ENCODE measurements at regions not wholly inside any gene's neighbourhood (a gene's known extent, or its start where the extent isn't known, plus 50 kb on each side); places are given as distances from the start of the nearest gene placed in this dataset.

DNA sequence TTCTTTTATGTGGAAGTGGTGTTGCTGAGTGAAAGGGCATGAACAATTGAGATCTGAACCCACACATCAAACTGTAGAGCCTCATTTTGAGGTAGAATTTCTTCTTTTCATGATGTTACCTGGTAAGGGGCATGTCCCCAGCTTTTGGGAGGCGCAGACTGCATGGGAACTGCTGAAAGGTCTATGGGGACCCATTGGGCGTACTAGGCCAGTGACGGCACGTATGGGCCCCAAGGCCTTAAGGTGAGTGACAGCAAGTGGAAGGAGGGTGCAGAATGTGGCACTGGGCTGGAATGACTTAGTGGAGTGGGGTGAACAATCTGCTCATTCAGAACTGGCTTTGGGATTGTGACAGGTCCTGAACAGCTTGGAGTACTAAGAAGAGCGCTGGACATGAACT is 123.6 kb upstream of the RGMA start:
- TF ChIP-seq, protein P1, sequence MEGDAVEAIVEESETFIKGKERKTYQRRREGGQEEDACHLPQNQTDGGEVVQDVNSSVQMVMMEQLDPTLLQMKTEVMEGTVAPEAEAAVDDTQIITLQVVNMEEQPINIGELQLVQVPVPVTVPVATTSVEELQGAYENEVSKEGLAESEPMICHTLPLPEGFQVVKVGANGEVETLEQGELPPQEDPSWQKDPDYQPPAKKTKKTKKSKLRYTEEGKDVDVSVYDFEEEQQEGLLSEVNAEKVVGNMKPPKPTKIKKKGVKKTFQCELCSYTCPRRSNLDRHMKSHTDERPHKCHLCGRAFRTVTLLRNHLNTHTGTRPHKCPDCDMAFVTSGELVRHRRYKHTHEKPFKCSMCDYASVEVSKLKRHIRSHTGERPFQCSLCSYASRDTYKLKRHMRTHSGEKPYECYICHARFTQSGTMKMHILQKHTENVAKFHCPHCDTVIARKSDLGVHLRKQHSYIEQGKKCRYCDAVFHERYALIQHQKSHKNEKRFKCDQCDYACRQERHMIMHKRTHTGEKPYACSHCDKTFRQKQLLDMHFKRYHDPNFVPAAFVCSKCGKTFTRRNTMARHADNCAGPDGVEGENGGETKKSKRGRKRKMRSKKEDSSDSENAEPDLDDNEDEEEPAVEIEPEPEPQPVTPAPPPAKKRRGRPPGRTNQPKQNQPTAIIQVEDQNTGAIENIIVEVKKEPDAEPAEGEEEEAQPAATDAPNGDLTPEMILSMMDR (IDR thresholded peaks at IDR 0.05 in 2 of 3, conservative IDR thresholded peaks at IDR 0.05 in 1 of 3; ENCODE audit: borderline replicate concordance in 1 of 3, insufficient read depth in 1 of 3, low read depth in 2 of 3, low read length in 2 of 3) = no peak
- TF ChIP-seq, protein P2, sequence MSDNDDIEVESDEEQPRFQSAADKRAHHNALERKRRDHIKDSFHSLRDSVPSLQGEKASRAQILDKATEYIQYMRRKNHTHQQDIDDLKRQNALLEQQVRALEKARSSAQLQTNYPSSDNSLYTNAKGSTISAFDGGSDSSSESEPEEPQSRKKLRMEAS (IDR thresholded peaks at IDR 0.05) = no peak
- TF ChIP-seq POLR2AphosphoS5 (IDR thresholded peaks at IDR 0.05; ENCODE audit: low read depth, low read length) = no peak
- TF ChIP-seq, protein P3, sequence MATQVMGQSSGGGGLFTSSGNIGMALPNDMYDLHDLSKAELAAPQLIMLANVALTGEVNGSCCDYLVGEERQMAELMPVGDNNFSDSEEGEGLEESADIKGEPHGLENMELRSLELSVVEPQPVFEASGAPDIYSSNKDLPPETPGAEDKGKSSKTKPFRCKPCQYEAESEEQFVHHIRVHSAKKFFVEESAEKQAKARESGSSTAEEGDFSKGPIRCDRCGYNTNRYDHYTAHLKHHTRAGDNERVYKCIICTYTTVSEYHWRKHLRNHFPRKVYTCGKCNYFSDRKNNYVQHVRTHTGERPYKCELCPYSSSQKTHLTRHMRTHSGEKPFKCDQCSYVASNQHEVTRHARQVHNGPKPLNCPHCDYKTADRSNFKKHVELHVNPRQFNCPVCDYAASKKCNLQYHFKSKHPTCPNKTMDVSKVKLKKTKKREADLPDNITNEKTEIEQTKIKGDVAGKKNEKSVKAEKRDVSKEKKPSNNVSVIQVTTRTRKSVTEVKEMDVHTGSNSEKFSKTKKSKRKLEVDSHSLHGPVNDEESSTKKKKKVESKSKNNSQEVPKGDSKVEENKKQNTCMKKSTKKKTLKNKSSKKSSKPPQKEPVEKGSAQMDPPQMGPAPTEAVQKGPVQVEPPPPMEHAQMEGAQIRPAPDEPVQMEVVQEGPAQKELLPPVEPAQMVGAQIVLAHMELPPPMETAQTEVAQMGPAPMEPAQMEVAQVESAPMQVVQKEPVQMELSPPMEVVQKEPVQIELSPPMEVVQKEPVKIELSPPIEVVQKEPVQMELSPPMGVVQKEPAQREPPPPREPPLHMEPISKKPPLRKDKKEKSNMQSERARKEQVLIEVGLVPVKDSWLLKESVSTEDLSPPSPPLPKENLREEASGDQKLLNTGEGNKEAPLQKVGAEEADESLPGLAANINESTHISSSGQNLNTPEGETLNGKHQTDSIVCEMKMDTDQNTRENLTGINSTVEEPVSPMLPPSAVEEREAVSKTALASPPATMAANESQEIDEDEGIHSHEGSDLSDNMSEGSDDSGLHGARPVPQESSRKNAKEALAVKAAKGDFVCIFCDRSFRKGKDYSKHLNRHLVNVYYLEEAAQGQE (IDR thresholded peaks at IDR 0.05; ENCODE audit: low read depth) = no peak
- no peak for TF ChIP-seq POLR2A (IDR thresholded peaks at IDR 0.05; ENCODE audit: borderline replicate concordance, extremely low read depth, insufficient read depth, insufficient read length)
- TF ChIP-seq EZH2 (IDR thresholded peaks at IDR 0.05) = no peak
- TF ChIP-seq RAD21 (IDR thresholded peaks at IDR 0.05; ENCODE audit: low read depth) = no peak
- no peak for TF ChIP-seq SP1 (IDR thresholded peaks at IDR 0.05; ENCODE audit: low read depth)
